D721Med (cell line): ENCODE measurements at regions not wholly inside any gene's neighbourhood (a gene's known extent, or its start where the extent isn't known, plus 50 kb on each side); places are given as distances from the start of the nearest gene placed in this dataset.
"Not testable (repeated sequence)": the region's sequence is repeated elsewhere in the genome, so short reads cannot be mapped to it uniquely, and the experiment has no call there.

ENCODE experiments used
- DNase-seq: peaks from one replicate; pipeline ENCODE4 v3.0.0; 2011; ENCODE audit warnings: low spot score; ENCODE audit not compliant: insufficient read length
- FAIRE-seq: peaks from 2 replicates; lab custom pipeline; 2011; peaks lifted over from hg19 to GRCh38; lab: Jason Lieb, UNC
- TF ChIP-seq, protein P1 (sequence below): IDR thresholded peaks from 2 replicates; pipeline ENCODE4 v1.5.1; 2012; ENCODE audit warnings: mild to moderate bottlenecking, control low read depth; ENCODE audit not compliant: insufficient read depth; ENCODE audit errors: missing control alignments

GRCh38 chr10:36779238-36779846, 346.1 kb upstream of the ANKRD30A start:
- FAIRE-seq (peak; percentile 94), DNase-seq (peak; percentile 38)
- TF ChIP-seq, protein P1, sequence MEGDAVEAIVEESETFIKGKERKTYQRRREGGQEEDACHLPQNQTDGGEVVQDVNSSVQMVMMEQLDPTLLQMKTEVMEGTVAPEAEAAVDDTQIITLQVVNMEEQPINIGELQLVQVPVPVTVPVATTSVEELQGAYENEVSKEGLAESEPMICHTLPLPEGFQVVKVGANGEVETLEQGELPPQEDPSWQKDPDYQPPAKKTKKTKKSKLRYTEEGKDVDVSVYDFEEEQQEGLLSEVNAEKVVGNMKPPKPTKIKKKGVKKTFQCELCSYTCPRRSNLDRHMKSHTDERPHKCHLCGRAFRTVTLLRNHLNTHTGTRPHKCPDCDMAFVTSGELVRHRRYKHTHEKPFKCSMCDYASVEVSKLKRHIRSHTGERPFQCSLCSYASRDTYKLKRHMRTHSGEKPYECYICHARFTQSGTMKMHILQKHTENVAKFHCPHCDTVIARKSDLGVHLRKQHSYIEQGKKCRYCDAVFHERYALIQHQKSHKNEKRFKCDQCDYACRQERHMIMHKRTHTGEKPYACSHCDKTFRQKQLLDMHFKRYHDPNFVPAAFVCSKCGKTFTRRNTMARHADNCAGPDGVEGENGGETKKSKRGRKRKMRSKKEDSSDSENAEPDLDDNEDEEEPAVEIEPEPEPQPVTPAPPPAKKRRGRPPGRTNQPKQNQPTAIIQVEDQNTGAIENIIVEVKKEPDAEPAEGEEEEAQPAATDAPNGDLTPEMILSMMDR: peak; percentile 86

DNA sequence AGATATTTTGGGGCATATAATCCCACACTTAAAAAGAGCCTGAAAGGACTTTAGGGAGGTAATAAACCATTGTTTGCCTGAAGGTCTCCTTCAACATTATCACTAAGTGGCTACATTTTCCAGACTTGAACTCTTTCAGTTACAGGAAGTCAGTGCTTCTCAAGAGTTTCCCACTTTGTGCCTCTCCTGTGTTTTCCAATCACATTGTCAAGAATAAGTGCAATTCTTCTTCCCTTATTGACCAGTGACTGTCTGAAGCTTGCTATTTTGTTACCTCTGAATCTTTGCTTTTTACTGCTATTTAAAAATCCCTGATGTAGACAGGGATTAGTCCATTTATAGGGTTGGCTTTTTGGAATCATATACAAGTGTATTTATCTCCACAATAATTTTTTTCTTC, 346.7 kb upstream of the ANKRD30A start:
- DNase-seq: no peak
- FAIRE-seq: no peak
- TF ChIP-seq, protein P1: no peak

DNA sequence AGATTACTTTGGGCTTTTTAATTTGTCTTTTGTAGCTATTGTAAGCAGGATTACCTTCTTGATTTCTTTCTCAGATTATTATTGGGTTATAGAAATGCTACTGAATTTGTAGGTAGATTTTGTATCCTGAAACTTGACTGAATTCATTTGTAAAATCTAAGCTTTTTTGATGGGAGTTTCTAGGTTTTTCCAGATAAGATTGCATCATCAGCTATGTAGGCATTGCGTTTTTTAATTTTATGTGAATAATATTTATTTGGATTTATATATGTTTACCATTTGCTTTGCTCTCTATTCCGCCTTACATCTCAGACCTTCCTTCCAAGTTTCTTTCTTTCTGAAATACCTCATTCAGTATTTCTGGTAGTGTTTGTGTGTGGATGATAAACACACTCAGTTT, 351.7 kb upstream of the ANKRD30A start:
- FAIRE-seq: no peak
- TF ChIP-seq, protein P1: no peak
- DNase-seq: no peak

DNA sequence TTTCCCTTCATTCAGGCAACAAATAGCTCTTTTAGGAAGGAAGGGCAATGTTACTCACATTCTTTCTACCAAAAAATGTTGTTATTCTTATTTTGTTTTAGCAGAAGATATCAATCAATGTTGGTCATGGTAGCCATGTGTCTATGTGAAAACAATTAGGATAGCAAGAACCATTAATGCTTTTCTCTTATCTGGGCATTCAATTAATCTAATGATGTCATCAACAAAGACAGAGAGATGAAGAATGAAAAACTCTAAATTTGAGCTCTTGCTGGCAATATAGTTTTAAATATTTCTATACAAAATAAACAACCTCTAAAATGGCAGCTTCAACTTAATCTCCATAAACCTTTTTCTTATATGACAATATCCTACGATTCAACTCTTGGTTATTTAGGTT, 353.7 kb upstream of the ANKRD30A start:
- DNase-seq (no peak), FAIRE-seq (no peak)

DNA sequence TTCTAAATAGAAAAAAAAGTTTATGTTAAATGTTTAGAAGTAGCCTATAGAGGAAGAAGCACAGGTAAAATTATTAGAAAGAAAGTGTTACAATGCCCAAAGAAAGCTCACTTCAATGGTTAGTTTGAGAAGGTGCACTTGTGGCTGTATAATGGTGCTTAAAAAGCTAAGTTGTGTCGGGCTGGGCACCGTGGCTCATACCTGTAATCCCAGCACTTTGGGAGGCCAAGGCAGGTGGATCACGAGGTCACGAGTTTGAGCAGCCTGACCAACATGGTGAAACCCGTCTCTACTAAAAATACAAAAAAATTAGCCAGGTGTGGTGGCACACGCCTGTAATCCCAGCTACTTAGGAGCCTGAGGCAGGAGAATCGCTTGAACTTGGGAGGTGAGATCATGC, 355.7 kb upstream of the ANKRD30A start:
- not testable (repeated sequence) for DNase-seq, FAIRE-seq

More for the DNA sequence above, 353.7 kb upstream of the ANKRD30A start:
- TF ChIP-seq, protein P1: no peak

DNA sequence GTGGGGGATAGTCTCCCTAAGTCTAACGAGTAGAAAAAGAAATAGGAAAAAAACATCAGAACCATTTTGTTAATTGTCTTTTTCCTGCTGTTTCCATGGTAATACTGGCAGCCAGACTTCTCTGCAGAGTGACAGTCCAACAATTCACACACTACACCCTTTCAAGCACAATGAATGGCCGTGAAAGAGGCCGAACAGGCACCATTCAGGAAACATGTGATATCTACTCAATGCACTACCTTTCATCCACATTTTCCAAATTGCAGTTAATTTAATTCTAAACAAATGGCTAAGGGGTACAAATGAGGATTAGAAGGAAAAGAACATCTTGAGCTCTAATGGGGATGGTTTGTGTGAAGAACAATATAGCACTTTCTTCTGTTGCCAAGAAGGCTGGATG, 358.5 kb upstream of the ANKRD30A start:
- DNase-seq (no peak), FAIRE-seq (no peak)
- TF ChIP-seq, protein P1: no peak

- FAIRE-seq: no peak
- DNase-seq: no peak
- TF ChIP-seq, protein P1: no peak
These were observed 359.0 kb upstream of the ANKRD30A start for GRCh38 chr10:36766415-36766810.
